WTC11 (cell line): ENCODE measurements at regions not wholly inside any gene's neighbourhood (a gene's known extent, or its start where the extent isn't known, plus 50 kb on each side); places are given as distances from the start of the nearest gene placed in this dataset.

ENCODE experiments used
- CREB1 ChIP-seq: sonication (generic); formaldehyde crosslinking; IDR thresholded peaks from 2 replicates; pipeline ENCODE4 v1.8.0; 2023; ENCODE audit warnings: mild to moderate bottlenecking, missing genetic modification reagents
- CREM ChIP-seq: sonication (generic); formaldehyde crosslinking; IDR thresholded peaks from 2 replicates; pipeline ENCODE4 v1.8.1; 2022; ENCODE audit warnings: mild to moderate bottlenecking, missing genetic modification reagents, moderate library complexity
- ESRRA ChIP-seq: sonication (generic); formaldehyde crosslinking; IDR thresholded peaks from 2 replicates; pipeline ENCODE4 v1.8.1; 2022; ENCODE audit warnings: mild to moderate bottlenecking, missing genetic modification reagents, borderline replicate concordance
- GABPB1 ChIP-seq: sonication (generic); formaldehyde crosslinking; IDR thresholded peaks from 2 replicates; pipeline ENCODE4 v1.8.1; 2023; ENCODE audit warnings: mild to moderate bottlenecking, missing genetic modification reagents
- JUN ChIP-seq: sonication (generic); formaldehyde crosslinking; IDR thresholded peaks from 2 replicates; pipeline ENCODE4 v1.8.0; 2023; ENCODE audit warnings: mild to moderate bottlenecking, missing genetic modification reagents
- NR1H2 ChIP-seq: sonication (generic); formaldehyde crosslinking; IDR thresholded peaks from 2 replicates; pipeline ENCODE4 v1.9.0; 2021; ENCODE audit warnings: mild to moderate bottlenecking, moderate library complexity, missing genetic modification reagents
- SP1 ChIP-seq: sonication (generic); formaldehyde crosslinking; conservative IDR thresholded peaks from 2 replicates; pipeline ENCODE4 v1.8.1; 2022; ENCODE audit warnings: missing genetic modification reagents
- ZNF121 ChIP-seq: sonication (generic); formaldehyde crosslinking; IDR thresholded peaks from 2 replicates; pipeline ENCODE4 v1.8.0; 2023; ENCODE audit warnings: missing genetic modification reagents
- TF ChIP-seq, protein P1 (sequence below): fragments of 200-600 bp; IDR thresholded peaks from 2 replicates; pipeline ENCODE4 v1.8.0; 2022; ENCODE audit warnings: antibody characterized with exemption
- TF ChIP-seq, protein P2 (sequence below): sonication (generic); formaldehyde crosslinking; conservative IDR thresholded peaks from 2 replicates; pipeline ENCODE4 v1.8.1; 2022; ENCODE audit warnings: mild to moderate bottlenecking, missing genetic modification reagents
- TF ChIP-seq, protein P3 (sequence below): sonication (generic); formaldehyde crosslinking; IDR thresholded peaks from 2 replicates; pipeline ENCODE4 v1.8.1; 2022; ENCODE audit warnings: mild to moderate bottlenecking, missing genetic modification reagents, moderate library complexity, borderline replicate concordance
- TF ChIP-seq, protein P4 (sequence below): sonication (generic); formaldehyde crosslinking; IDR thresholded peaks from 2 replicates; pipeline ENCODE4 v1.8.1; 2023; ENCODE audit warnings: mild to moderate bottlenecking, missing genetic modification reagents, moderate library complexity
- TF ChIP-seq, protein P5 (sequence below): sonication (generic); formaldehyde crosslinking; IDR thresholded peaks from 2 replicates; pipeline ENCODE4 v1.8.0; 2022; ENCODE audit warnings: mild to moderate bottlenecking, missing genetic modification reagents

DNA sequence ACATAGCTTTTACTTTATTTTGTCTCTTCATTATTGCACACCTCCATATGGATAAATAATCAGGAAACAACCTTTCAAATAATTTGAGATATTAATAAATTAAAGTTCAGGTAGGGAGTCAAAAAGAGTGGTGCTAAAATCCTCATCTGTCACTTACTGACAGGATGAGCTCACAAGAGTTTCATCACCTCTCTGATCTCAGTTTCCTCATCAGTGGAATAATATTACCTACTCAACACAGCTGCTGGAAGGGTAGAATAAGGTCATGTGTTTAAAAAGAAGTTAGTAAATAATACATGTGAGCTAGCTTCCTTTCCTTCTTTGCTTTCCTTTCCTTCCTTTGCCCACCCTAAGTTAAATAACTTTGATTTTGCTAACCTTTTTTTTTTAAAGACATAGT, 61.9 kb downstream of the RDH14 start:
- TF ChIP-seq, protein P1, sequence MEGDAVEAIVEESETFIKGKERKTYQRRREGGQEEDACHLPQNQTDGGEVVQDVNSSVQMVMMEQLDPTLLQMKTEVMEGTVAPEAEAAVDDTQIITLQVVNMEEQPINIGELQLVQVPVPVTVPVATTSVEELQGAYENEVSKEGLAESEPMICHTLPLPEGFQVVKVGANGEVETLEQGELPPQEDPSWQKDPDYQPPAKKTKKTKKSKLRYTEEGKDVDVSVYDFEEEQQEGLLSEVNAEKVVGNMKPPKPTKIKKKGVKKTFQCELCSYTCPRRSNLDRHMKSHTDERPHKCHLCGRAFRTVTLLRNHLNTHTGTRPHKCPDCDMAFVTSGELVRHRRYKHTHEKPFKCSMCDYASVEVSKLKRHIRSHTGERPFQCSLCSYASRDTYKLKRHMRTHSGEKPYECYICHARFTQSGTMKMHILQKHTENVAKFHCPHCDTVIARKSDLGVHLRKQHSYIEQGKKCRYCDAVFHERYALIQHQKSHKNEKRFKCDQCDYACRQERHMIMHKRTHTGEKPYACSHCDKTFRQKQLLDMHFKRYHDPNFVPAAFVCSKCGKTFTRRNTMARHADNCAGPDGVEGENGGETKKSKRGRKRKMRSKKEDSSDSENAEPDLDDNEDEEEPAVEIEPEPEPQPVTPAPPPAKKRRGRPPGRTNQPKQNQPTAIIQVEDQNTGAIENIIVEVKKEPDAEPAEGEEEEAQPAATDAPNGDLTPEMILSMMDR: no peak
- TF ChIP-seq ZNF121 (CRISPR knock-in tag) (no peak), SP1 (CRISPR knock-in tag) (no peak), JUN (CRISPR knock-in tag) (no peak), ESRRA (no peak), CREB1 (CRISPR knock-in tag) (no peak), GABPB1 (CRISPR knock-in tag) (no peak), NR1H2 (CRISPR knock-in tag) (no peak), CREM (CRISPR knock-in tag) (no peak)
- TF ChIP-seq, protein P2, sequence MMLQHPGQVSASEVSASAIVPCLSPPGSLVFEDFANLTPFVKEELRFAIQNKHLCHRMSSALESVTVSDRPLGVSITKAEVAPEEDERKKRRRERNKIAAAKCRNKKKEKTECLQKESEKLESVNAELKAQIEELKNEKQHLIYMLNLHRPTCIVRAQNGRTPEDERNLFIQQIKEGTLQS (CRISPR knock-in tag): no peak
- TF ChIP-seq, protein P3, sequence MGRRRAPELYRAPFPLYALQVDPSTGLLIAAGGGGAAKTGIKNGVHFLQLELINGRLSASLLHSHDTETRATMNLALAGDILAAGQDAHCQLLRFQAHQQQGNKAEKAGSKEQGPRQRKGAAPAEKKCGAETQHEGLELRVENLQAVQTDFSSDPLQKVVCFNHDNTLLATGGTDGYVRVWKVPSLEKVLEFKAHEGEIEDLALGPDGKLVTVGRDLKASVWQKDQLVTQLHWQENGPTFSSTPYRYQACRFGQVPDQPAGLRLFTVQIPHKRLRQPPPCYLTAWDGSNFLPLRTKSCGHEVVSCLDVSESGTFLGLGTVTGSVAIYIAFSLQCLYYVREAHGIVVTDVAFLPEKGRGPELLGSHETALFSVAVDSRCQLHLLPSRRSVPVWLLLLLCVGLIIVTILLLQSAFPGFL (CRISPR knock-in tag): no peak
- TF ChIP-seq, protein P4, sequence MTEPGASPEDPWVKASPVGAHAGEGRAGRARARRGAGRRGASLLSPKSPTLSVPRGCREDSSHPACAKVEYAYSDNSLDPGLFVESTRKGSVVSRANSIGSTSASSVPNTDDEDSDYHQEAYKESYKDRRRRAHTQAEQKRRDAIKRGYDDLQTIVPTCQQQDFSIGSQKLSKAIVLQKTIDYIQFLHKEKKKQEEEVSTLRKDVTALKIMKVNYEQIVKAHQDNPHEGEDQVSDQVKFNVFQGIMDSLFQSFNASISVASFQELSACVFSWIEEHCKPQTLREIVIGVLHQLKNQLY (CRISPR knock-in tag): no peak
- TF ChIP-seq, protein P5, sequence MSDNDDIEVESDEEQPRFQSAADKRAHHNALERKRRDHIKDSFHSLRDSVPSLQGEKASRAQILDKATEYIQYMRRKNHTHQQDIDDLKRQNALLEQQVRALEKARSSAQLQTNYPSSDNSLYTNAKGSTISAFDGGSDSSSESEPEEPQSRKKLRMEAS (CRISPR knock-in tag): no peak
